Fibroblast of mammary gland (primary cell): ENCODE measurements at regions not wholly inside any gene's neighbourhood (a gene's known extent, or its start where the extent isn't known, plus 50 kb on each side); places are given as distances from the start of the nearest gene placed in this dataset.

ENCODE experiments used
- DNase-seq: peaks from one replicate; pipeline ENCODE4 v3.0.0-alpha.2; 2010; ENCODE audit warnings: low read depth
- H3K4me3 ChIP-seq: 2 replicates; pipeline ENCODE4 v1.5.1; 2011; ENCODE audit warnings: low read depth, mild to moderate bottlenecking, low read length, moderate library complexity; ENCODE audit not compliant: control insufficient read depth
- CTCF ChIP-seq: conservative IDR thresholded peaks from 2 replicates; pipeline ENCODE4 v1.5.1; 2011; ENCODE audit warnings: low read depth, low read length, inconsistent platforms; ENCODE audit not compliant: control insufficient read depth, insufficient read depth

GRCh38 chr7:67752227-67752626, 755.6 kb downstream of the TYW1 start:
- no peak for TF ChIP-seq CTCF
- H3K4me3 ChIP-seq = no peak overlapping the region
- peak; percentile 8 for DNase-seq

GRCh38 chr7:67753891-67754290, 757.3 kb downstream of the TYW1 start:
- H3K4me3 ChIP-seq = no peak overlapping the region
- DNase-seq = peak; percentile 22
- no peak for TF ChIP-seq CTCF

DNA sequence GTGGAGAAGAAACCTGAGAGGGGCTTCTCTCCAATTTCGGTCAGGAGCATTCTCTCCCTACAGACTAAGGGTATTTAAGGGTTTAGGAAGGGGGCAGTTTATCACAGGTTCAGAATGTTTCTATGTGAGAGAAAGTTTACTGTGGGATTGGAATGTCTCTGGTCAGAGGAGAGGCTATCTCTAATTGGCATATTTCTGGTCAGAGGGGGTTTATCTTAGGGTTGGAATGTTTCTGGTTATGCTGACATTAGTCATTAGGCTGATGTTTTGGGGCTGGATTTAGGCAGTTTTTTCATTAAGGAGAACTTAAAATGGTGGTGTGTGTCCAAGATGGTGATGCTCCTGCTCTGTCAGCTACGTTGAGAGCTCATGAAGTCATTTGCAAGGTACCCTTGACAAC, 758.0 kb downstream of the TYW1 start:
- no peak for TF ChIP-seq CTCF
- H3K4me3 ChIP-seq = no peak overlapping the region
- DNase-seq = peak; percentile 10

DNA sequence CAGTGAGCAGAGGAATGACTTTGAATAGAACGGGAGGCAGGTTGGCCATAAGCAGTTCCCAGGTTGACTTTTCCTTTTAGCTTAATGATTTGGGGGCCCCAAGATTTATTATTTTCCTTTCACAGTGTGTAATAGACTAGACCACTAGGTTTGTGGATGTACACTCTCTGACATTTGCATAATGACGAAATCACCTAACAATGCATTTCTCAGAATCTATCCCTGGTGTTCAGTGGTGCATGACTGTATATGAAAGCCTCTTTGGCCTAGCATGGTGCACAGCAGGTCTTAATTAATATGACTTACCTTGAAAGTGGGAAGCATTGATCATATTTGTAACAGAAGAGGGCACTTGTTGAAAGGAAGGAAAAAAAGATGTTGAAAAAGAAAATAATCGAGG, 761.9 kb downstream of the TYW1 start:
- H3K4me3 ChIP-seq = no peak overlapping the region
- no peak for DNase-seq
- no peak for TF ChIP-seq CTCF

- no peak overlapping the region for H3K4me3 ChIP-seq
- no peak for DNase-seq
- TF ChIP-seq CTCF = no peak
These were observed 764.3 kb downstream of the TYW1 start for GRCh38 chr7:67760971-67761370.

- TF ChIP-seq CTCF = no peak
- no peak overlapping the region for H3K4me3 ChIP-seq
- DNase-seq = no peak
These were observed 765.9 kb downstream of the TYW1 start for GRCh38 chr7:67762516-67762915.

GRCh38 chr7:67764289-67764688, 767.7 kb downstream of the TYW1 start:
- no peak for DNase-seq
- no peak for TF ChIP-seq CTCF
- no peak overlapping the region for H3K4me3 ChIP-seq
